Stimulated activated CD8-positive, alpha-beta memory T cell treated with anti-CD3 and anti-CD28 coated beads, Interleukin-15, amount 100 ng/mL, for 4 hours (primary cell): ENCODE measurements at regions not wholly inside any gene's neighbourhood (a gene's known extent, or its start where the extent isn't known, plus 50 kb on each side); places are given as distances from the start of the nearest gene placed in this dataset.

Experiments used
- DNase-seq, 2 donors: peaks; one replicate each; pipeline ENCODE4 v3.0.0-alpha.2; 2020; ENCODE audit warnings: low read depth in 2 of 2

DNA sequence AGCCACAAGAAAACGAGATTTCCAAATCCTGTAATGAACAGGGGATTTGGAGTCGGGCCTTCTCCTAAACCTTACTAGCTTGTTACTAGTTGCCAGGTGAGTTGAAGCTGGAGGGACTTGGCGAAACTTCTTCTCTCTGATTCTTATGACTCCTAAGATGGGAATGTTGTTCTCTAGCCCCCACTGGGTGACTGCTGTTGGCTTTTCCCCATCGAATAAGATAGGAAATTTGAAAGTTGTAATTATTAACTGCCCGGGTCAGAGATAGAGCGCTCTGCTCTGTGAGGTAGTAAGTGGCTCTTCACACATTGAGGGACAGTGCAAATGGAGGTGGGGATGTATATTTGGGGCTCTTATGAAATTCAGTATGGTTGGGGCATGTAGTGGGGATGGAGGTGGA lies 111.2 kb upstream of the MBNL2 start:
- no peak for DNase-seq

DNA sequence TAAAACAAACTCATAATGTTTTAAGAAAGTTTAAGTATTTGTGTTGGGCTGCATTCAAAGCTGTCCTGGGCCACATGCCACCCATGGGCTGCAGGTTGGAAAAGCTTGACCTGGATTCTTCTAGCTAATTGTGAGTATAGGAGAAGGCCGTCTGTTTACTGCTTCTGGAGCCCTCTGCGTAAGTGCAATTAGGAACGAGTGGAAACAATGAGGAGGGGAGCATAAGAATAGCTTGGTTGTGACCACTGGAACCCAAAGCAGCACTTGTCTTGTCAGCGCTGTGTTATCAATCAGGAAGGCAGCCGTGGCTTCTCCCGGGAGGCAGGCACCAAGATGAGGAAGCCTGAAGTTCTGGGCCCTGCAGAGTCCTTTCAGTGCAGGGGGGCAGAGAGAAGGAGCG lies 110.4 kb upstream of the MBNL2 start:
- no peak for DNase-seq

DNA sequence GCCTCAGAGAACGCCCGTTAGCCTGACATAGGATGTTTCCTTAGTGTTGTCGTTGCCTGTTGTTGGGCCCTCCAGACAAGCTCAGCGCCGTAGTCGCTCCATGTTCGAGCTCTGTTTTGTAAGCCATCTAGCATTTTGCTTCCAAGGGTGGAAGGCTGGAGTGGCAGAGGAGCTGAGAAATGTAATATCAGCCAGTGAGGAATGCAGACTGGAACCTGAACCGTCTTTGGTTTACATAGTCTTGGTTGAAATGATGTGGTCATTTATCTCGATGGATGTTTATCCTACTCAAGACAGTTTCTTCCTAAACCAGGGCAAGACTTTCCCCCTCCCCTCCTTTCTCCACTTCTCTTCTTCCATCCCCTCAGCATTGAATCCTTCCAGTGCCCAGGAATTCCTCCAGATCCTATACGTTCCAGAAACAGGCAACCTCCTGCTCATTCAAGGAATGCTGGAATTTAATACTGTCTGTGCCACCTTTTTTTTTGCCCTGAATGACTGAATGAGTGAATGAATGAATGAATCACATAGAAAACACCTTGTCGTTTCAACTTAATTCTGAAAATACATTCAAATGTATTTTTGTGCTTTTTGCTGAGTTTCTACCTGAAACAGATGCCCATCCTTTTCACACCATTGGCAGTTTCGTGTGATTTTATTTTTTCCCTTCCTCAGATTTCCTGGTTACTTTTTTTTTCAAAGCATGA lies 109.5 kb upstream of the MBNL2 start:
- DNase-seq, result no peak

DNA sequence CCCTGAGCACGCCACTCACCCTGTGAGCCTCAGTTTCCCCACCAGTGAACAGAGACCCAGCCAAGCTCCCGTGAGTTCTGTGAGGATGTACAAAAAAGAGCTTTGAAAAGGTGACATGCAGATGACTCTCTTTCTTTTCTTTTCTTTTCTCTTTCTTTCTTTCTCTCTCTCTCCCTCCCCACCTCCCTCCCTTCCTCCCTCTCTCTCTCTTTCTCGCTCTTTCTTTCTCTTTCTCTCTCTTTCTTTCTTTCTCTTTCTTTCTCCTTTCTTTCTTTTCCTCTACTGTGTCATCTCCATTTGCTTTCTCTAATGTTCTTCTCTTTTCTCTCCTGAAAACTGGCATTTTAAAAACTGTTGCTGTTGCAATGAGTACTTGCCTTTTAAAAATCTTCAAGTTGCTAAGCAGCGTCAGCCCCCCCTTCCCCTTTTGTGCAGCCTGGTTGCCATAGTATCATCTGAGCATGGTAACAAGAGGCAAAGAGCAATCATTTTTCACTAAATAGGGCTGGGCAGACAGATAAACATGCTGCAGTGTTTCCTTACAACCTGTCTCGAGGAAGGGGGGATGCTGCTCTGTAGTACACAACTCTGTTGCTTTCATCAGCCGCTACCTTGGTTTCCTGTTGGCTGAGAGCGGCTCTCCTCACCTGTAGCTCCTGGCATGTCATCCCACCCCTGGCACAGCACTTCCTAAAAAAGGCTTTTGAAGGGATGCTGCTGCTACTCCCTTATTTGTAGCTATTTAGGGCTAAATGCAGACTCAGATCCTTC lies 108.7 kb upstream of the MBNL2 start:
- no peak for DNase-seq

DNA sequence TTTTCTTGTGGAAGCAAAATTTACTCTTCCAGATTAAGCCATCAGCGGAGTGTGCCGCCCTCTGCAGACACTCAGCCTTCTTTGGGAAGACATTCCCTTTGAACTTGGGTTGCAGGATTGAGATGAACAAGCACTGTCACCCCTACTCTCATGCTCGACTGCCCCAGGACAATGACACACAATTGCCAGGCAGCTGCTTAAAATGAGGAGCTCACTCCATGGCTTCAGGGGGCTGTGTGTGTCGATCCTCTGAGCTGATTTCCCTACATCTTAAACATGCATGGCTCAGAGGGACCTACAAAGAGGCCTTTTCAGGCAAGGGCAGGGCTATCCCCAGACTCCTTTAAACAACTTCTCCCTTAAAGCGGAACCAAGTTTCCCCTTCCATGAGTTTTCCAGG lies 107.5 kb upstream of the MBNL2 start:
- no peak for DNase-seq

DNA sequence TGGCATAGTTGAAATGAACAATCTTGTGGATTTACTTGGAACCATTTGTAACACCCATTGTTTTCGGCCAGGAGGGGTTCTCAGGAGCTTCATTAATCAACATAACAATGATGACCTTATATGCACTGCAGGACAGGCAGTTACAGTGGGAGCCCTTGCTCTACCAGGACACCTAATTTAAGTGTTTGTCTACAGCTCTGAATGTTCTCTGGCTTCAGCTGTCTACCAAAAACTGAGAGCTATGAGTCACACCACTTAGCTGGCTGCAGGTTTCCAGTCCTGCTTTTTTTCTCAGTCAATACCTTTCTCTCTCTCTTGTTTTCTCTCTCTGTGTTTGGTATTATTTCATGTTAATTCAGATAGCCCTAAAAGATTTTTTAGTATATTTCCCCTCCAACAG lies 105.4 kb upstream of the MBNL2 start:
- DNase-seq, result no peak

DNA sequence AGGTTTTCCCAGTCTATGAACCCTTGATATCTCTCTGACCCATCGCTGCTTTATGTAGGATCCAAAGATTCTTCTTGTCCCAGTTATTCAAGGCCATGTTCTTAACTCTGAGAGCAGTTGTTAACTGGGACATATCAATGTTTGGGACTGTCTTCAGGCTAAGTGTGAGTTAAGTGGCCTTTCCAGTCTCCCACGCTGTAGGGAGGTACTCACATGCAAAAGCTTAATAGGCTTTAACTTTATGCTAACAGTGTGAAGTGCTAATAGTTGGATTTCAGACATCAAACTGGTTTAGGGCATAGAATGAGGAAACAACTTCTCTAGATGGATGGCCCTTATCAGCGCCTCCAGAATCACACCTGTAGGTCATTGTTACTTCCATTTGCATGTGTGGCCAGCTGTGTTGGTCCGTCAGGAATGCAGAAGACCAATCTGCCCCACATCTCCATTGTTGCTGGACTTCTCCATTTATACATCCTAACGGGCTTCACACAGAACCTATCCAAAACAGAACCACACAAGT lies 104.7 kb upstream of the MBNL2 start:
- DNase-seq, result no peak

DNA sequence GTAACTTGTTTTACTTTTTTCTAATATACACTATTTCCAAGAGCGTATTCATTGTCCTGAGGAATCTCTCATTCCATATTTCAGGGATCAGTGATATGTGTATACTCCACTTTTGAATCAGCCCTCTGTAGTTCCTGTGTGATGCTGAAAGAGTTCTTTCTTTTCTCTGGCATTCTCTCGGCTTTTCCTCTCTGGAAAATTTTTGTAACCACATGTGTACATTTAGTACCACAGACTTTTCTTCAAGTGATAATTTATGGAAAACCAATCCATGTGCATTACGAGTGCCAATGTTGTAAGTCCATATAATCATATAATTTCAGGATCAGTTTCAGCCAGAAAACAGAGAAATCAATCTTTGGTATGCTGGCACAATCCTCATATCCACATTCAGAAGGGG lies 102.2 kb upstream of the MBNL2 start:
- DNase-seq, result no peak

DNA sequence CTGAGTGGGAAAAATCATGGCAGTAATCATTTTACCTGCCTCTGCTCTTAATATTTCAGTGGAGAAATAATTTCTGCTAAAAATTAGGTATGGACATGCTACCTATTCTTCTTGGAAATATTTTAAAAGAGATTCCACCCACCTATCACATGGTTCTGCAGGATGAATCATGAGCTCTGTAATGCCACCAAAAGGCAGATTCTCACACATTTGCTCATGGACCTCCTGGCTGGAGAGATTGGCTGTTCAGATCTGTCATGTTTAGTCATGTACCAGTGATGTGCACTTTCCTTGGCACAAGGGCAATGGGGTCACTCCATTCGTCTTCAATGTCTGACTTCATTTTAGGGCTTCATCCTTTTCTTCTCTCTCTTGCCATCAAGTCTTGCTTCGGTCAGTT lies 101.8 kb upstream of the MBNL2 start:
- DNase-seq, result no peak

DNA sequence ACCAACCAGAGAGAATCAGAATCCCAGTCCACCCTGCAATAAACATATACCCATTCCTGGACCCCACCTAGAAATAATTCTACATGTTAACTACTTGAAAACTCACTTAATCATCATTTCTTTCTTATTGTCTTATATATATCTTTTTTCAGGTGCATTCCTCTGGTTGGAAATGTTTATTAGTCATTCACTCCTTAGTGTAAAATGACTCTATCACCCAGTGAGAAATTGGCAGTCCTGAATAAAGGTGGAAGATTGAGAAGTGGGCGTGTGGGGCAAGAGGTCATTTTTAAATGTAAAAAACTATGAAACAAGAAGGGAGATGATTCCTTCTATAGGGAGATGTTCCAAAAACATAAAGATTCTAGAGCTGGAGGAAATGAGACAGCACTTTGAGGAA lies 101.2 kb upstream of the MBNL2 start:
- DNase-seq, result no peak

DNA sequence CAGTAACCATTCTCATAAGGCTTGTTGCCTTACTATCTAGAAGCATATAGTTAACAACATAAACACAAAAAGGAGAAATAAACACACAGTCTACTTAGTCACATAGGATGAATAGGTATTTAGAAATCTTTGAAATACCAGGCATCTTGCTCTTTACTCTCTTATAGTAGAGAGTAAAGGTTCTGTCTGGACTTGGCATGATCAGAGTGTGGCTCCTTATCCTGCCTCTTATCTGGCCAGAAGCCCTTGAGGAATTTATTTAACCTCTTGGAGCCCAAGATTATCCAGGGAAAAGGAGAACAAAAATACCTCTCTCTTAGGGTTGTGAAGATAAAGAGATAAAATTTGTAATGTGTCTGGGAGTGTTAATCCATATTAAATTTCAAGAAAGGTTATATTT lies 100.2 kb upstream of the MBNL2 start:
- no peak for DNase-seq

DNA sequence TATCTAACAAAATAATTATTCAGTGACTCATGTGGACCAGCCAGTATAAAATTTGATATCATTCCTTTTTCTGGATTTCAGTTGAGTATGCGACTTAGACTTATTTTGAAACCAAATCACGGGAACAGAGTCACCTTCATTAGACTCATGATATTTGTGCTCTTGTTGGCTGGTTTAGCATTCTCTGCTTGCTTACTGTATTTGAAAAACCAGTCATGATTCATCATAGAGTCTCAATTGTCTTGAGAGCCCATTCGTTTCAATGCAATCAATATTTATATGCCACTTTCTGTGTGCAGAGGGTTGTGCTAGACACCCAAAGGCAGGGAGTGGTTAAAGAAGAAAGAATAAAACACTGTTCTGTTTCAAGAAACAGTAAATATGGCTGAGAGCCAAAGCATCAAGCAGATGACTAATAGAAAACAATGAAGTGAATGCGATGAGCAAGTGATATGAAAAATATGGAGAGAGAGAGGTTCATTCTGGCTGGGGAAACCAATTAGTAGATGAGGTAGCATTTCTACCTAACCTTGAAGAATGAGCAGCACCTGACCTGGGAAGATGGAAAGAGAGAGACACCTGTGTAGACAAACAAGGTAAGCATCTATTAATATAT lies 99.6 kb upstream of the MBNL2 start:
- no peak for DNase-seq

DNA sequence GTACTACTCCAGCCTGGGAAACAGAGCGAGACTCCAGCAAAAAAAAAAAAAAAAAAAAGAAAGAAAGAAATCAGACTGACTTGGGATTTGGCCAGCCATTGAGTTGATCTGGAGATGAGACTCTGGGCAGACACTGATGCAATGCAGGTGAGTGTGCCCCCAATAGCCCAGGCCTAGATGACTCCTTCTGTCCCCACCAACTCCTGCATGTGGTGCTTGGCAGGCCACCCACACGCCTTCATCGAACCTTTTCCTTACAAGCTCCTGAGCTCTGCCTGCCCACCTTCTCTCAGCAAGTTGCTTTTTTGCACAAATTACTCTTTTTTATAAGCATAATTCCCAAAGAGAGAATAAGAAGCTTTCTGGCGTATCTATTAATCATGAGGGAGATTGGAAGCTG lies 97.9 kb upstream of the MBNL2 start:
- DNase-seq, result no peak

DNA sequence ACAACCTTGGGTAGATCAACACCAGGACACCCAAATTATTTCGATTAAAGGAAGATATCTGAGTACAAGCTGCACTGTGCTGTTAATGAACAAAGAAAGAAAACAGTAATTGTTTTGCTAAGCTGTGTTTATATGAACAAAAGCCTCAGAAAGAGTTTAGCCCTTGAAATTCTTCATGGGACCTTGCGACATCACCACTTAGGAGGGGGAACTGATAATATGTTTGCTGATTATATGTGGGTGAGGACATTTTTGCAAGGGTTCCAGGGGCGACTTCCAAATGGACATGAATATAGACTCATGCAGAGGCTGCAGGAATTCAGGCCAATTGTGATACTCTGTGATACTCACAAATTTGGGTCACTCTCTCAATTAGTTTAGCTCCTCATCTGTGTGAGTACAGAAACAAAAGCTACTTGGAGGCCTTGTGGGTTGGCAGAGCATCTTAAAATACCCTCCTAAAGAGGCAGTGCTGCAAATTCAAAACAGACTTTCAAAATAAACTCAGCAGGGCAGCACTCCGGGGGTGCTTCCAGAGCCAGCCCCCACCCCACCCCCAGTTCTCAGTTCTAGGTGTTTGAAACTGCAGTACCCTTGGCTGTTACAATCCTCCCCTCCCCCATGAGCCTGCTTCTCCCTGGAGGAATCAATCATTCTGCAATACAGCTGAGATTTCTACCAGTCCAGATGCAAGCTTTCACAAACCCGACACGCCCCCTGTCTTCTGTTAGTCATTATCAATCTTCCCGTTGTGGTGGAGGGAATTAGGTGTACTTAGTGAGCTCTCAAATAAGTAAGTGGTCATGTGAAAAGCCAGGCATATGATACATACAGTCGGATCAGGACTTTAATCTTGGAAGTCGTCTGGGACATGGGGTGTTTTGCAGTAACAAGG lies 97.0 kb upstream of the MBNL2 start:
- DNase-seq, result no peak

DNA sequence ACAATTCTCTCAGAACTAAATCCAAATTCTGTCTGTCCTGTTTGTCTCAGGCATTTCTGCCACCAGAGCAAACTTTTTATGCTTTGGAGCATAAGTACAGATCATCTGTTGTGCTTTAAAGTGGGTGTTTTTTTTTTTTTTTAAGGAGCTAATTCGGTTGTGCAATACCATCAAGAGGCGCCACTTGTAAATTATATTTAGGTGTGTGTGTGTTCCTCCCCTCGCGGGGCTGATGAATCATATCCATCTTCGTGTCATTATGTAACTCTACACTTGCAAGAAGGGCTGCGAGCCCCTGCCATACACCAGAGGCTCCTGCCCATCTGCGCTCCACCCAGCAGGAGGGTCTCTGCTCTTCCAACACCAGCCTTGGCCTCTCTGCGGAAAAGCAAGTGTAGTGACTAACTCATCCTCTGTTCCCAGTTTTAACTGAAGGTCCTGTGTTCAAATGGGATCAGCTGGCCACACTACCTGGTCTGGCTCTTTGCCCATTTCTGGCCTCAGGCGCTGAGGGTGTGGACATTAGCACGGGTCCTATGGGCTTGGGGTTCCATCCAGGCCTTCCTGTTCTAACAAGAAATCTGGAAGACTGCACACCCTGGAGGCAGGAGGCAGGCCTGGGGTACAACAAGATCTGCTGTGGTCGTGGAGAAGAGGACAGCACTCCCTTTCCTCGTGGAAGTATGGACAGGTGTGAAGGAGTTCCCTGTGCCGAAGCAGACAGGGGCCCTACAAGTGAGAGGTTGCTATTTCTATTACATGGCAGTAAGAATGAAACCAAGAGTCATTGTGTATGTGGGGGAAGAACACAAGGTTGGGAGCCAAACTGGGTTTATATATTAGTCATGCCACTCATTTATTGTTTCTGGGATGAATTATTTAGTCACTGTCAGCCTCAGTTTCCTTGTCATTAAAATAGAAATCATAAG lies 96.1 kb upstream of the MBNL2 start:
- no peak for DNase-seq

DNA sequence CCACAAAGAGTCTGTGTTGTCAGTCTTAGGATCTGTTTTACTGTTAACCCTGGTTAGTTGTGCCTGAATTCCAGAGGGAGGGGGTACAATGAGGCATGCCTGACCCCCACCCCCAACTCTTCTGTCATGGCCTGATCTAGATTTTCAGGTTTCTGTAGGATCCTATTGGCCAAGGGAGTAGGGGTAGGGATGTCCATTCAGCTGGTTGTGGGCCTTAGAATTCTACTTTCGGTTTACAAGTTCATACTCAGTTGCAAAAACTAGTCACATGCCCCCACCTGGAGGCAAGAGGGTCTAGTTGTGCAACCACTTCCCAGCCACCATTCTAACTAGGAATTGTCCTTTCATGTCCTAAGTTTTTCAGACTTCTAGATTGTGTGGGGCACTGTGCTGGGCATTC lies 94.3 kb upstream of the MBNL2 start:
- no peak for DNase-seq

DNA sequence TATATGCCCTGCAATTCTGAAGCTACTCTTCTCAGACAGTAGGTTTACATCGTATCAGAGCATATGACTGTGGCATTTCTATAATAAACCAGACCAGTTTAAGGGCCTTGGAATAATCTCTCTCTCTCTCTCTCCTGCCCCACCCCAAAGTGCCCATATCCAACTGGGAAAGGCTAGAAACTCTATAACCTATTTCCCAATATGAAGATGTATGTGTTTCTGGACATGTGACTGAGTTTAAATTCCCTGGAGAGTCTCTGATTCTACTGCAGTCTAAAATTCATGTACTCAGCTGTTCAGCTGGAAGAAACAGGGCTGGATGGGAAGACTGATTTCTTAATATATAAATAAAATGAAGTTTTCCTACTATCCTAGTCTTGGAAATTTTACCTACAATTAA lies 91.9 kb upstream of the MBNL2 start:
- DNase-seq, result no peak

DNA sequence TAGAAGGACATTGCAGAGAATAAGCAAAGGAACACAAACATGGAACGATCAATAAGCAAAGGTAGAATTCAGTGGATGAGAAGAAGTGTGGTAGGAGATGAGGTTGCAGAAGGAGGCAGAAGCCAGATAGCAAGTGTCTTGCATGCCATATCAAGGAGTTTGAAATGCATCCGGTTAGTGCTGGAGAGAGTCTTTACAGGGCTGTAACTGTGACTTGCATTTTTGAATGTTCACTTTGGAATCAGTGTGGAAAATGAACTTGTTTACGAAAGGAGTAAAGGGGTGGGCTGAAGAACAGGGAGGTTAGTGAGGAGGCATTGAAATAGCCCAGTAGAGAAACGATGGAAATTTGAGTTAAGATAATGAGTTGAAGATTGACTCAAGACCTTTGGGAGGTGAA lies 90.7 kb upstream of the MBNL2 start:
- DNase-seq, result no peak

DNA sequence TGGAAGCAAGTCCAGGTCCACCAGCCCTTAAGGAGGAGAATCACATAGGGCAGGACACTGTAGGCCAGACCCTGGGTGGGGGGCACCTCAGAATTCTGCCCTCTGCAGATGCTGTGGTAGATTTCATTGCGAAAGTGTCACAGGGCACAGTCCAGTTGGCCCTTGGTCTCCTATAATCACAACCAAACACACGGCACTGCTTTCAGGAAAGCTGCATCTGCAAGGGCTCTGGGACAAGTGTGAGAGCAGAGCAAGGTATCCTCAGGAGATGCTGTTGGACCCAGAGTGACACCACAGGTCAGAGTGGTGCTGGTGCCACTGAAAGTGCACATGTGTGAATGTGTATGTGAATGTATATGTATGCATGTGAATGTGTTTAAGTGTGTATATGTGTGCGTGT lies 88.6 kb upstream of the MBNL2 start:
- no peak for DNase-seq

DNA sequence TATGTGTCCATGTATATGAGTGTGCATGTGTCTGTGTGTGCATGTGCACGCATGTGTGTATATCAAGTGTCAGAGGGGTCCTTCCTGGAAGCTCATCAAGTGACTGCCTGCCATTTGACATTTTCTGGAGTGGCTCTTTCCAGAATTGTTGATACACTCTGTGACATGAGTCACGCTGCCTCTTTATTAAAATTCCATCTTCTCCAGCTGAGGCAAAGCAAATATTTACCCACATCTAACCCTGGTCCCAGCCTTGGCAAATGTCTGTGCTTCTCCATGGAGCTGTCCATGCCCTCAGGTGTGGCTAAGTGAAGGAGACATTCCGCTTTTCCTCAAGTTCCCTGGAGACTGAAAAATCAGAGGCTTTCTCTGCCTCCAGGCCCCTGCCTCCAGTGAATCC lies 88.2 kb upstream of the MBNL2 start:
- no peak for DNase-seq
